ENCODE measurements at regions not wholly inside any gene's neighbourhood (a gene's known extent, or its start where the extent isn't known, plus 50 kb on each side); places are given as distances from the start of the nearest gene placed in this dataset.

DNA sequence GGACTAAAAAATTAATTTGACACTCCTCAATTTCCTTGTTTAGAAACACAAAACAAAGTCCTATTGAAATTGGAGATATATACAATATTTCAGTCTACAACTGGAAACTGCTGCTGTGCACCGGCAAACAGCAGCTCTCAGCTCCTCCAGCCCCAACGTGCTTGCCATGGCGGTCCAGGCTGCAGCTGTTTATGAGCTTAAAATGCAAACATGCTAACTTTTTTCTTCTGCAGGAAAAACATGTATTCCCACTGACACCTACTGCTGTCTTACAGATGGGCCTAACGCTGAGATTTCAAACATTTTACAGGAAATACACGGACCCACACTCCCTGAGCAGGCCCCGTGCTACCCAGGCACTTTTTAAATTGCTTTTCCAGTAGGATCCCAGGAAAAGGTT is 195.5 kb downstream of the BCL11A start:
- TF ChIP-seq, protein P1, sequence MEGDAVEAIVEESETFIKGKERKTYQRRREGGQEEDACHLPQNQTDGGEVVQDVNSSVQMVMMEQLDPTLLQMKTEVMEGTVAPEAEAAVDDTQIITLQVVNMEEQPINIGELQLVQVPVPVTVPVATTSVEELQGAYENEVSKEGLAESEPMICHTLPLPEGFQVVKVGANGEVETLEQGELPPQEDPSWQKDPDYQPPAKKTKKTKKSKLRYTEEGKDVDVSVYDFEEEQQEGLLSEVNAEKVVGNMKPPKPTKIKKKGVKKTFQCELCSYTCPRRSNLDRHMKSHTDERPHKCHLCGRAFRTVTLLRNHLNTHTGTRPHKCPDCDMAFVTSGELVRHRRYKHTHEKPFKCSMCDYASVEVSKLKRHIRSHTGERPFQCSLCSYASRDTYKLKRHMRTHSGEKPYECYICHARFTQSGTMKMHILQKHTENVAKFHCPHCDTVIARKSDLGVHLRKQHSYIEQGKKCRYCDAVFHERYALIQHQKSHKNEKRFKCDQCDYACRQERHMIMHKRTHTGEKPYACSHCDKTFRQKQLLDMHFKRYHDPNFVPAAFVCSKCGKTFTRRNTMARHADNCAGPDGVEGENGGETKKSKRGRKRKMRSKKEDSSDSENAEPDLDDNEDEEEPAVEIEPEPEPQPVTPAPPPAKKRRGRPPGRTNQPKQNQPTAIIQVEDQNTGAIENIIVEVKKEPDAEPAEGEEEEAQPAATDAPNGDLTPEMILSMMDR (IDR thresholded peaks at IDR 0.05; ENCODE audit: unreplicated experiment): no peak
- Mint-ChIP-seq H3K36me3 (ENCODE audit: insufficient read depth, unreplicated experiment) (no peaks in the 10 kb centered on the region), H3K27me3 (ENCODE audit: unreplicated experiment) (peaks cover 30% of the 10 kb centered on the region), H3K4me3 (ENCODE audit: low read depth, unreplicated experiment) (no peak overlapping the region), H3K27ac (ENCODE audit: unreplicated experiment) (no peak overlapping the region), H3K9me3 (ENCODE audit: low read depth, unreplicated experiment) (no peaks in the 10 kb centered on the region), H3K4me1 (ENCODE audit: low read depth, unreplicated experiment) (no peaks in the 10 kb centered on the region)
- DNase-seq: no peak
- CTCF ChIA-PET: no interaction called here
- intact Hi-C loops (cut with micrococcal nuclease; ENCODE audit: unreplicated experiment): no loop called here
- no TSS peak for BruUV-seq (replicated peaks)

DNA sequence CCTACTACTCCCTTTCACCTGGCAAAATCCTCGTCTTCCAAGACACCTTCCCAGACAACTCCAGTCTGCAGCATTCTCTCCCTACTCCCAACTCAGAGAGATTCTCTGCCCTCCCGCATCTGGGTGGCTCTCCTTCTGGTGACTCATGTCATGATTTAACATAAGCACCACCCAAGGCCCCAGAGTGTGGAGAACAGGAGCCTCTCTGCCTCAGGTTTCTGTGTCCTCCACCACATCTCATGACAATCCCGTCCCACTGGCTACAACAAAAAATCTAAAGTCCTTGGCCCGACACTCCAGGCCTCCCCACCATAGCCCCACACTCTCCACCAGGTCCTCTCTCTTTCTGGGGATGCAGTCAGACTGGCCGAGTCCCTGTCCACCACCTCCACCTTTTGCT is 197.1 kb downstream of the BCL11A start:
- intact Hi-C loops (cut with micrococcal nuclease; ENCODE audit: unreplicated experiment): no loop called here
- CTCF ChIA-PET: no interaction called here
- TF ChIP-seq, protein P1 (IDR thresholded peaks at IDR 0.05; ENCODE audit: unreplicated experiment): no peak
- no peaks in the 10 kb centered on the region for H3K36me3 Mint-ChIP-seq (ENCODE audit: insufficient read depth, unreplicated experiment)
- BruUV-seq (replicated peaks): no TSS peak
- no peak overlapping the region for H3K27ac Mint-ChIP-seq (ENCODE audit: unreplicated experiment)
- H3K9me3 Mint-ChIP-seq (ENCODE audit: low read depth, unreplicated experiment): no peaks in the 10 kb centered on the region
- peaks cover 45% of the 10 kb centered on the region for H3K27me3 Mint-ChIP-seq (ENCODE audit: unreplicated experiment)
- H3K4me3 Mint-ChIP-seq (ENCODE audit: low read depth, unreplicated experiment): no peak overlapping the region
- no peaks in the 10 kb centered on the region for H3K4me1 Mint-ChIP-seq (ENCODE audit: low read depth, unreplicated experiment)
- no peak for DNase-seq

DNA sequence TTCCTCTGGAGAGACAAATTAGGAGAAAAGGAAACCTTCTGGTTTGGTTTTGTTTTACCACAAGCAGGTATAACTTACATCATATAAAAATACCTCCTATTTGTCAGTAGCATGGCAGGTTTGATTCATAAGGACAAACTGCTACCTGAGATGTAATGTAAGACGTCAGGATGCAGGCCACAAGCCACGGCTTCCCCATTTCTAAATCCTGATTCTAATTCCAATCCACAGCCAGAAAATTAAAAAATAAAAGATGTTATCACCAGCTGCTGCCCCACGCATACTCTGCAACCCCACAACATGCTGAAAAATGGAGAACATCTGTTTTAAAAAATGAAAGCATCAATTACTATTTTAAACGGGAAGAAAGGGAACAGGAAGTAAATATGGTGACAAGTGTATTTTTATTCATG is 197.6 kb downstream of the BCL11A start:
- H3K9me3 Mint-ChIP-seq (ENCODE audit: low read depth, unreplicated experiment): no peaks in the 10 kb centered on the region
- intact Hi-C loops (cut with micrococcal nuclease; ENCODE audit: unreplicated experiment): no loop called here
- CTCF ChIA-PET: no interaction called here
- H3K4me3 Mint-ChIP-seq (ENCODE audit: low read depth, unreplicated experiment): no peak overlapping the region
- peaks cover 50% of the 10 kb centered on the region for H3K27me3 Mint-ChIP-seq (ENCODE audit: unreplicated experiment)
- TF ChIP-seq, protein P1 (IDR thresholded peaks at IDR 0.05; ENCODE audit: unreplicated experiment): no peak
- no peaks in the 10 kb centered on the region for H3K36me3 Mint-ChIP-seq (ENCODE audit: insufficient read depth, unreplicated experiment)
- DNase-seq: no peak
- no peaks in the 10 kb centered on the region for H3K4me1 Mint-ChIP-seq (ENCODE audit: low read depth, unreplicated experiment)
- no TSS peak for BruUV-seq (replicated peaks)
- no peak overlapping the region for H3K27ac Mint-ChIP-seq (ENCODE audit: unreplicated experiment)

DNA sequence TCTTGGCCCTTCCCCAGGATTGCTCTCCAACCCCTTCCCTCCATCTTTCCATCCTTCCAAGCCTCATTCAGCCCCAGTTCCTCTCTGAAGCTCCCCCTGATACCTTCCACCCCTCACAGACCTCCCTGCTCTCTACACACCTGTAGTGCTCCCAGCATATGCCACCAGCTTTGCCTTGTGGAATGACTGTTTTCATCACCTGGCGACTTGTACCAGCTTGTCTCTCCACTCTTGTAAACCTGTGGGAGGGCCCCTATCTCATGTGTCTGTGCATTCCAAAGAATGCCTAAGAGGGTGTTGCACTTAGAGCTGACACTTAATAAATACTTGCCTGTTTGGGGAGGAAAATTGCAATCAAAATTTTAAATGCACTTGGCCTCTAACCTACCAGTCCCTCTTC is 198.7 kb downstream of the BCL11A start:
- H3K27ac Mint-ChIP-seq (ENCODE audit: unreplicated experiment): no peak overlapping the region
- H3K36me3 Mint-ChIP-seq (ENCODE audit: insufficient read depth, unreplicated experiment): no peaks in the 10 kb centered on the region
- H3K4me1 Mint-ChIP-seq (ENCODE audit: low read depth, unreplicated experiment): no peaks in the 10 kb centered on the region
- CTCF ChIA-PET: no interaction called here
- no peak for DNase-seq
- TF ChIP-seq, protein P1 (IDR thresholded peaks at IDR 0.05; ENCODE audit: unreplicated experiment): no peak
- H3K4me3 Mint-ChIP-seq (ENCODE audit: low read depth, unreplicated experiment): no peak overlapping the region
- no TSS peak for BruUV-seq (replicated peaks)
- H3K27me3 Mint-ChIP-seq (ENCODE audit: unreplicated experiment): peaks cover 60% of the 10 kb centered on the region
- intact Hi-C loops (cut with micrococcal nuclease; ENCODE audit: unreplicated experiment): no loop called here
- H3K9me3 Mint-ChIP-seq (ENCODE audit: low read depth, unreplicated experiment): no peaks in the 10 kb centered on the region

DNA sequence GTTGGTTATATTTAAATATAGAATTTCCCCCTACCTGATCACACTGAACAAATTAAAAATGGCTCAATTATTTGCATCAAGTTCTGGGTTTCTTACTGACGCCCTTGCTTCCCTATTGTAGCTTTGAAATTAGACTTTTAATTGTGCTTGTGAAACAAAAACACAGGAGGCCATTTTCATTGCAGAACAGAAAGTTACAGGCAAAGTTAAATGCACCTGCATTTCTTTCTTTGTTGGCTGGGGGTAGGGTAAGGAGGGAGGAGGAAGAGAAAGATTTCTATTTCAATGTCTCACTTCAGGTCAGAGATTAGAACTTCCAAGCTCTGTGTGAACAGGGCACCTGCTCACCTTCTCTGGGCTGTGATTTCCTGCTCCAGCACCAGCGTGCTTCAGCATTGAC is 199.6 kb downstream of the BCL11A start:
- H3K9me3 Mint-ChIP-seq (ENCODE audit: low read depth, unreplicated experiment): no peaks in the 10 kb centered on the region
- BruUV-seq (replicated peaks): no TSS peak
- CTCF ChIA-PET: no interaction called here
- intact Hi-C loops (cut with micrococcal nuclease; ENCODE audit: unreplicated experiment): no loop called here
- H3K4me1 Mint-ChIP-seq (ENCODE audit: low read depth, unreplicated experiment): no peaks in the 10 kb centered on the region
- TF ChIP-seq, protein P1 (IDR thresholded peaks at IDR 0.05; ENCODE audit: unreplicated experiment): no peak
- H3K27ac Mint-ChIP-seq (ENCODE audit: unreplicated experiment): no peak overlapping the region
- no peak for DNase-seq
- peaks cover 60% of the 10 kb centered on the region for H3K27me3 Mint-ChIP-seq (ENCODE audit: unreplicated experiment)
- H3K36me3 Mint-ChIP-seq (ENCODE audit: insufficient read depth, unreplicated experiment): no peaks in the 10 kb centered on the region
- H3K4me3 Mint-ChIP-seq (ENCODE audit: low read depth, unreplicated experiment): no peak overlapping the region

All from Calu3 (cell line).